Heart left ventricle (tissue), 13 donors: ENCODE measurements at regions not wholly inside any gene's neighbourhood (a gene's known extent, or its start where the extent isn't known, plus 50 kb on each side); places are given as distances from the start of the nearest gene placed in this dataset.

ENCODE experiments used
- CTCF ChIP-seq, 12 donors: fragments of 200-600 bp; sonication (generic) in 4 of 12; IDR thresholded peaks; one replicate each; pipeline versions ENCODE4 v1.5.0 to v1.8.0; 2018 to 2022; ENCODE audit warnings: antibody characterized with exemption in 12 of 12, mild to moderate bottlenecking in 5 of 12
- POLR2A ChIP-seq, 2 donors: fragments of 450-650 bp; IDR thresholded peaks; one replicate each; pipeline ENCODE4 v1.6.1; 2017; ENCODE audit warnings: antibody characterized with exemption in 2 of 2, mild to moderate bottlenecking in 2 of 2, moderate library complexity in 2 of 2
- donor health status: ischemic (EF 13 %, LVEDD 7.1; RV severe dilation, severe dysfunction).
- donor health status: DM: no; HTN: yes; CAD: no.
- donor health status: DM: no; HTN: no; CAD: no.
- donor health status: ischemic (EF 25% LVEDD 6.9; RV normal size, moderate dysfunction).
- donor health status: ischemic (EF 25% LVEDD 5.7; RV mildly dilated, moderate dysfunction).
- donor health status: ischemic (EF 35%, LVEDD 5.7; RV mildly dilated, moderate dysfunction).
- donor health status: nonischemic (EF 11% LVEDD 7.7; RV severe dilation, severe dysfunction).
- donor health status: DM: yes; HTN: yes; CAD: no.
- donor health status: PGD.
- donor health status: ischemic (EF 29% LVEDD 5.4; RV normal size, mild dysfunction).
- donor health status: nonischemic (EF 23%, LVEDD 6.1; RV moderate dilation, normal function).

GRCh38 chr3:184497804-184498203 lies 63.8 kb upstream of the EPHB3 start:
- no peak for TF ChIP-seq CTCF (IDR thresholded peaks at IDR 0.05)
- no peak for TF ChIP-seq POLR2A (IDR thresholded peaks at IDR 0.05)
